DND-41 (cell line): ENCODE measurements at regions not wholly inside any gene's neighbourhood (a gene's known extent, or its start where the extent isn't known, plus 50 kb on each side); places are given as distances from the start of the nearest gene placed in this dataset.

Experiments
- ATAC-seq: fragments of 200-7000 bp; cut with Tn5 transposase; 3 replicates; pipeline ENCODE4 v1.9.1; 2021; ENCODE audit warnings: low read depth; ENCODE audit not compliant: insufficient read depth
- DNase-seq: peaks from one replicate; pipeline ENCODE4 v3.0.0-alpha.2; 2020
- H2AFZ ChIP-seq: 2 replicates; pipeline ENCODE4 v1.6.0; 2012; ENCODE audit warnings: low read depth, low read length
- H3K27ac ChIP-seq: 2 replicates; pipeline ENCODE4 v1.5.1; 2012; ENCODE audit warnings: low read length, inconsistent platforms
- H3K27me3 ChIP-seq: fragments of 200-600 bp; sonication (generic); 2 replicates; pipeline ENCODE4 v1.6.0; 2012; ENCODE audit warnings: low read length, mild to moderate bottlenecking, inconsistent platforms; ENCODE audit not compliant: insufficient read depth, poor library complexity
- H3K36me3 ChIP-seq: 2 replicates; pipeline ENCODE4 v1.5.1; 2012; ENCODE audit warnings: low read length, inconsistent platforms; ENCODE audit not compliant: insufficient read depth
- H3K4me1 ChIP-seq: 2 replicates; pipeline ENCODE4 v1.5.1; 2012; ENCODE audit warnings: mild to moderate bottlenecking, low read length; ENCODE audit not compliant: insufficient read depth
- H3K4me2 ChIP-seq: 2 replicates; pipeline ENCODE4 v1.6.0; 2012; ENCODE audit warnings: mild to moderate bottlenecking, moderate library complexity, low read length, inconsistent platforms; ENCODE audit not compliant: insufficient read depth
- H3K4me3 ChIP-seq, 2 experiments: fragments of 200-600 bp in 1 of 2; shearing (Covaris generic) in 1 of 2; 2 replicates each; pipeline ENCODE4 v1.5.1; 2012 to 2016; ENCODE audit warnings: inconsistent platforms in 2 of 2, low read length in 2 of 2, mild to moderate bottlenecking in 2 of 2, low read depth in 1 of 2, moderate library complexity in 1 of 2
- H3K79me2 ChIP-seq: 2 replicates; pipeline ENCODE4 v1.6.0; 2012; ENCODE audit warnings: low read length, inconsistent platforms; ENCODE audit not compliant: insufficient read depth
- H3K9ac ChIP-seq: 2 replicates; pipeline ENCODE4 v1.6.0; 2012; ENCODE audit warnings: low read depth, mild to moderate bottlenecking, inconsistent platforms, low read length, moderate library complexity
- H3K9me3 ChIP-seq: 2 replicates; pipeline ENCODE4 v1.5.1; 2012; ENCODE audit warnings: low read length, moderate library complexity, mild to moderate bottlenecking, inconsistent platforms; ENCODE audit not compliant: insufficient read depth, severe bottlenecking
- H4K20me1 ChIP-seq: 2 replicates; pipeline ENCODE4 v1.6.0; 2012; ENCODE audit warnings: low read length; ENCODE audit not compliant: insufficient read depth
- EZH2 ChIP-seq: IDR thresholded peaks from 3 replicates; pipeline ENCODE4 v1.6.1; 2012; ENCODE audit warnings: borderline replicate concordance, low read depth, mild to moderate bottlenecking, moderate library complexity, low read length, inconsistent platforms; ENCODE audit not compliant: severe bottlenecking
- TF ChIP-seq, protein P1 (sequence below): IDR thresholded peaks from 2 replicates; pipeline ENCODE4 v1.5.1; 2012; ENCODE audit warnings: borderline replicate concordance, low read length, moderate library complexity, mild to moderate bottlenecking; ENCODE audit not compliant: poor library complexity, severe bottlenecking; ENCODE audit errors: extremely low read depth

DNA sequence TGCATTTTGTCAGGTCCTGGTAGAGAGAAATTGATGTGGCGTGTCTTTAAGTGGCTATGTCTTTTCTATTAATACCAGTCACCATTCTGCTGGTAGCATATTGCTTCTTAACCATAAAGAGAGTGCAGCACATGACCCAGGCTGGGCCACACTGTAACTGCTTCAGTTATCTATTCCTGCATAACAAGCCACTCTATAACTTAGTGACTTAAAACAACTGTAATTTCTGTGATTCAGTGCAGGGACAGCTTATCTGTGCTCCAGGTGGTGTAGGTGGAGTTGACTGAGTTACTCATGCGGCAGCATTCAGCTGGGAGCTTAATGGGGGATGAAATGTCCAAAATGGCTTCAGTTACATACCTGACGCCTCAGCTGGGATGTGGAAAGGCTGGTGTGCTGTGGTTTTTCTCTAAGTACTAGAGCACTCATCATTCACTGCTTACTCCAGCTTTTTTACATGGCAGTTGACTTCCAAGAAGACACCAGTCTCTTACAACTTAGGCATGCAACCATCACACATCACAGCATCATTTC, 742.4 kb downstream of the SATB2 start:
- Histone ChIP-seq H3K27ac (no peak overlapping the region), H3K9ac (no peak overlapping the region), H3K36me3 (no peaks in the 10 kb centered on the region), H3K4me1 (no peaks in the 10 kb centered on the region), H3K27me3 (peaks cover 3% of the 10 kb centered on the region), H3K9me3 (no peaks in the 10 kb centered on the region), H3K79me2 (no peaks in the 10 kb centered on the region), H3K4me2 (no peak overlapping the region), H4K20me1 (no peaks in the 10 kb centered on the region), H3K4me3 (no peak overlapping the region), H2AFZ (no peak overlapping the region)
- ATAC-seq: no peak
- TF ChIP-seq, protein P1, sequence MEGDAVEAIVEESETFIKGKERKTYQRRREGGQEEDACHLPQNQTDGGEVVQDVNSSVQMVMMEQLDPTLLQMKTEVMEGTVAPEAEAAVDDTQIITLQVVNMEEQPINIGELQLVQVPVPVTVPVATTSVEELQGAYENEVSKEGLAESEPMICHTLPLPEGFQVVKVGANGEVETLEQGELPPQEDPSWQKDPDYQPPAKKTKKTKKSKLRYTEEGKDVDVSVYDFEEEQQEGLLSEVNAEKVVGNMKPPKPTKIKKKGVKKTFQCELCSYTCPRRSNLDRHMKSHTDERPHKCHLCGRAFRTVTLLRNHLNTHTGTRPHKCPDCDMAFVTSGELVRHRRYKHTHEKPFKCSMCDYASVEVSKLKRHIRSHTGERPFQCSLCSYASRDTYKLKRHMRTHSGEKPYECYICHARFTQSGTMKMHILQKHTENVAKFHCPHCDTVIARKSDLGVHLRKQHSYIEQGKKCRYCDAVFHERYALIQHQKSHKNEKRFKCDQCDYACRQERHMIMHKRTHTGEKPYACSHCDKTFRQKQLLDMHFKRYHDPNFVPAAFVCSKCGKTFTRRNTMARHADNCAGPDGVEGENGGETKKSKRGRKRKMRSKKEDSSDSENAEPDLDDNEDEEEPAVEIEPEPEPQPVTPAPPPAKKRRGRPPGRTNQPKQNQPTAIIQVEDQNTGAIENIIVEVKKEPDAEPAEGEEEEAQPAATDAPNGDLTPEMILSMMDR: no peak
- no peak for TF ChIP-seq EZH2
- DNase-seq: no peak

DNA sequence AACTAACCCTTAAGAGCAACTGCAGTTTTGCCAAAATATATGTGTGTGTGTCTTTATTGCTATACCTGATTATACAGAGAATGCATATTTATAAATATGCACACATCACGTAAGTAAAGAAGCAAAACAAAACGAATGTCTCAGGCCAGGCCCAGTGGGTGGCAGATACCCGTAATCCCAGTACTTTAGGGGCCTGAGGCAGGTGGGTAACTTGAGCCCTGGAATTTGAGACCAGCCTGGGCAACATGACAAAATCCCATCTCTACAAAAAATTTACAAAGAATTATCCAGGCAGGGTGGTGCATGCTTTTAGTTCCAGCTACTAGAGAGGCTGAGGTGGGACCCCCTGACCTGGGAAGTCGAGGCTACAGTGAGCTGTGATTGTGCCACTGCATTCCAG, 745.3 kb downstream of the SATB2 start:
- Histone ChIP-seq H3K9ac (no peak overlapping the region), H3K4me3 (no peak overlapping the region), H3K27ac (no peak overlapping the region), H3K4me2 (no peak overlapping the region), H3K36me3 (no peaks in the 10 kb centered on the region), H3K9me3 (no peaks in the 10 kb centered on the region), H2AFZ (no peak overlapping the region), H3K4me1 (no peaks in the 10 kb centered on the region), H3K27me3 (peaks cover 3% of the 10 kb centered on the region), H3K79me2 (no peaks in the 10 kb centered on the region), H4K20me1 (no peaks in the 10 kb centered on the region)
- no peak for DNase-seq
- ATAC-seq: no peak
- no peak for TF ChIP-seq EZH2
- TF ChIP-seq, protein P1: no peak

DNA sequence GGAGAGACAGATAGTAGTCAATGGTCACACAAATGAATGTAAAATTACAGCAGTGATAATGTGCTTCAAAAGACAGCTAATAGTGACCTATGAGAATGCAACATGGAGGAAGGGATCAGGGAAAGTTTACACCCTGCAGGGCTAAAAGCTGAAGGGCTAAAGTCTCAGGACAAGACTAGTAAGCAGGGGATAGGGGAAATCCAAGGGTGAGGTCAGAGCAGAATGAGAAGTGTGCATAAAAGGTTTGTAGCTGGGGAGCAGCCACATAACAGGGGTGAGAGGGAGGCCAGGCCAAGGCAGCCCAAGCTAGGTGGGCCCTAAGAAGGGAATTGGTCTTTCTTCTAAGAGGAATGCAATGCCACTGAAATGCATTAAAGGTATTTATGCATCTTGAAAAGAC, 746.3 kb downstream of the SATB2 start:
- TF ChIP-seq, protein P1: no peak
- TF ChIP-seq EZH2: no peak
- ATAC-seq (no peak), DNase-seq (no peak)
- Histone ChIP-seq H3K4me1 (no peaks in the 10 kb centered on the region), H2AFZ (no peak overlapping the region), H3K9ac (no peak overlapping the region), H3K36me3 (no peaks in the 10 kb centered on the region), H3K27ac (no peak overlapping the region), H3K9me3 (no peaks in the 10 kb centered on the region), H4K20me1 (no peaks in the 10 kb centered on the region), H3K4me2 (no peak overlapping the region), H3K27me3 (peaks cover 3% of the 10 kb centered on the region), H3K4me3 (no peak overlapping the region), H3K79me2 (no peaks in the 10 kb centered on the region)

DNA sequence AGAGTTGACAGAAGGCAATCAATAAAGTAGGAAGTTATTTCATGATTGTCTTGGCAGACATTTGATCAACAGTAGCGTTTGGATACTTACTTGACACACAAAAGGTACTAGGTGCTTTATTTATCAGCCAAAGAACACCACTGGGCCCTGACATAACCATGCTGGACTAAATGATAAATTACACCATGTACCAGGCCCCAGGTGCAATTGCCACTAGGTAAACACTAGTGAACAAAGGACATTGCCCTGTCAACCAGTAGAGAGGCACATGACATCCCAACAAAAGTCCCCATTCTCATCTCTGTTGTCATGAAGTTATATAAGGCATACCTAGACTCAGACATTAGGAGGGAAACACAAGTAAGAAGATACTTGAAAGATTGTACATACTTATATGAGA, 747.2 kb downstream of the SATB2 start:
- Histone ChIP-seq H4K20me1 (no peaks in the 10 kb centered on the region), H3K36me3 (no peaks in the 10 kb centered on the region), H3K4me3 (no peak overlapping the region), H3K9ac (no peak overlapping the region), H3K79me2 (no peaks in the 10 kb centered on the region), H3K27ac (no peak overlapping the region), H3K27me3 (no peaks in the 10 kb centered on the region), H3K4me1 (no peaks in the 10 kb centered on the region), H2AFZ (no peak overlapping the region), H3K4me2 (no peak overlapping the region), H3K9me3 (no peaks in the 10 kb centered on the region)
- DNase-seq (no peak), ATAC-seq (no peak)
- TF ChIP-seq, protein P1: no peak
- TF ChIP-seq EZH2: no peak
